Body of pancreas (tissue), 4 donors: ENCODE measurements at regions not wholly inside any gene's neighbourhood (a gene's known extent, or its start where the extent isn't known, plus 50 kb on each side); places are given as distances from the start of the nearest gene placed in this dataset.

ENCODE experiments used
- ATAC-seq: fragments of 150-250 bp; one replicate; pipeline ENCODE4 v1.9.1; 2016
- DNase-seq, 4 donors: peaks; one replicate each; pipeline ENCODE4 v3.0.0-alpha.2; 2019
- H3K27ac ChIP-seq, 4 donors: fragments of 200-600 bp; sonication (generic); 1 replicate in 3 of 4; 2 replicates in 1 of 4; pipeline versions ENCODE4 v1.5.1 to v1.6.1; 2016 to 2019; ENCODE audit warnings: mild to moderate bottlenecking in 1 of 4, mixed read lengths in 1 of 4, moderate library complexity in 1 of 4
- H3K27me3 ChIP-seq, 2 donors: fragments of 200-600 bp; sonication (generic); one replicate each; pipeline ENCODE4 v1.6.0; 2016; ENCODE audit warnings: mild to moderate bottlenecking in 1 of 2
- H3K36me3 ChIP-seq, 2 donors: fragments of 200-600 bp; sonication (generic); replicated peaks in 1 of 2; 2 replicates each; pipeline ENCODE4 v1.5.1; 2016; ENCODE audit warnings: low read depth in 2 of 2; ENCODE audit not compliant: insufficient read depth in 1 of 2
- H3K4me1 ChIP-seq: fragments of 200-600 bp; sonication (generic); one replicate; pipeline ENCODE4 v1.6.0; 2016
- H3K4me3 ChIP-seq, 2 donors: fragments of 200-600 bp; sonication (generic); 1 replicate in 1 of 2; 2 replicates in 1 of 2; pipeline ENCODE4 v1.5.1; 2016 to 2019
- H3K9me3 ChIP-seq, 3 donors: fragments of 200-600 bp; sonication (generic); 1 replicate in 2 of 3; 2 replicates in 1 of 3; pipeline ENCODE4 v1.5.1; 2016
- CTCF ChIP-seq, 7 experiments: fragments of 450-650 bp in 4 of 7; fragments of 200-600 bp in 3 of 7; sonication (generic) in 3 of 7; IDR thresholded peaks; one replicate each; pipeline ENCODE4 v1.5.1; 2016 to 2019; ENCODE audit warnings: antibody characterized with exemption in 7 of 7
- POLR2A ChIP-seq, 3 donors: fragments of 450-650 bp; IDR thresholded peaks; one replicate each; pipeline ENCODE4 v1.6.1; 2016; ENCODE audit warnings: antibody characterized with exemption in 3 of 3, mild to moderate bottlenecking in 2 of 3
- WGBS, 2 donors: methylation state at CpG; one replicate each; pipeline ENCODE4 v1.1.5; 2017; 5-methylcytosine and 5-hydroxymethylcytosine counted together
- intact Hi-C: fragments of 100-400 bp; cut with DNase I; formaldehyde crosslinking; loops from one replicate; pipeline ENCODE4 v1.15.1; 2023

GRCh38 chr9:108134486-108135128, 645.0 kb upstream of the KLF4 start:
- intact Hi-C loops, result no loop called here
- Histone ChIP-seq H3K27me3 (no peaks in the 10 kb centered on the region), H3K4me1 (peaks cover 7% of the 10 kb centered on the region), H3K9me3 (no peaks in the 10 kb centered on the region), H3K4me3 (no peak overlapping the region), H3K36me3 (no peaks in the 10 kb centered on the region), H3K27ac (no peak overlapping the region)
- ATAC-seq, result no peak
- no peak for TF ChIP-seq CTCF (IDR thresholded peaks at IDR 0.05)
- no peak for TF ChIP-seq POLR2A (IDR thresholded peaks at IDR 0.05)
- 15 to 23% methylated on average over 4 of the region's 4 CpGs for WGBS, 2 donors
- DNase-seq, result no peak

- ATAC-seq (no peak), DNase-seq (no peak)
- H3K36me3 ChIP-seq, result no peaks in the 10 kb centered on the region
- TF ChIP-seq POLR2A (IDR thresholded peaks at IDR 0.05) (no peak), CTCF (IDR thresholded peaks at IDR 0.05) (no peak)
- H3K27ac ChIP-seq, result no peak overlapping the region
- 62 to 65% methylated on average over 3 of the region's 3 CpGs for WGBS, 2 donors
- no peak overlapping the region for H3K4me3 ChIP-seq
- H3K27me3 ChIP-seq, result no peaks in the 10 kb centered on the region
- intact Hi-C loops, result no loop called here
- no peaks in the 10 kb centered on the region for H3K9me3 ChIP-seq
- peaks cover 7% of the 10 kb centered on the region for H3K4me1 ChIP-seq
Measured at GRCh38 chr9:108133680-108134079, 644.1 kb upstream of the KLF4 start.

- no peak overlapping the region for H3K4me3 ChIP-seq
- no peak overlapping the region for H3K27ac ChIP-seq
- TF ChIP-seq CTCF (IDR thresholded peaks at IDR 0.05) (no peak), POLR2A (IDR thresholded peaks at IDR 0.05) (no peak)
- intact Hi-C loops, result no loop called here
- no peaks in the 10 kb centered on the region for H3K9me3 ChIP-seq
- DNase-seq (no peak), ATAC-seq (no peak)
- H3K27me3 ChIP-seq, result no peaks in the 10 kb centered on the region
- peaks cover 7% of the 10 kb centered on the region for H3K4me1 ChIP-seq
- H3K36me3 ChIP-seq, result no peaks in the 10 kb centered on the region
Measured at GRCh38 chr9:108133101-108133500, 643.5 kb upstream of the KLF4 start.

GRCh38 chr9:108130905-108131304, 641.3 kb upstream of the KLF4 start:
- ATAC-seq (no peak), DNase-seq (no peak)
- no peak for TF ChIP-seq POLR2A (IDR thresholded peaks at IDR 0.05)
- TF ChIP-seq CTCF (IDR thresholded peaks at IDR 0.05), result no peak
- Histone ChIP-seq H3K4me3 (no peak overlapping the region), H3K9me3 (no peaks in the 10 kb centered on the region), H3K36me3 (no peaks in the 10 kb centered on the region), H3K4me1 (peaks cover 7% of the 10 kb centered on the region), H3K27ac (no peak overlapping the region), H3K27me3 (no peaks in the 10 kb centered on the region)
- intact Hi-C loops, result no loop called here
- 47 to 48% methylated on average over 2 of the region's 2 CpGs for WGBS, 2 donors

- intact Hi-C loops, result no loop called here
- DNase-seq (no peak), ATAC-seq (no peak)
- H3K36me3 ChIP-seq, result no peaks in the 10 kb centered on the region
- 77 to 78% methylated on average over 4 of the region's 4 CpGs for WGBS, 2 donors
- TF ChIP-seq POLR2A (IDR thresholded peaks at IDR 0.05) (no peak), CTCF (IDR thresholded peaks at IDR 0.05) (no peak)
- H3K9me3 ChIP-seq, result no peaks in the 10 kb centered on the region
- H3K4me3 ChIP-seq, result no peak overlapping the region
- H3K4me1 ChIP-seq, result no peaks in the 10 kb centered on the region
- H3K27me3 ChIP-seq, result no peaks in the 10 kb centered on the region
- no peak overlapping the region for H3K27ac ChIP-seq
Measured at GRCh38 chr9:108125625-108126024, 636.1 kb upstream of the KLF4 start.
